GM18505 (cell line): ENCODE measurements at regions not wholly inside any gene's neighbourhood (a gene's known extent, or its start where the extent isn't known, plus 50 kb on each side); places are given as distances from the start of the nearest gene placed in this dataset.
"Not testable (repeated sequence)": the region's sequence is repeated elsewhere in the genome, so short reads cannot be mapped to it uniquely, and the experiment has no call there.

Experiments
- ATAC-seq: cut with Tn5 transposase; IDR thresholded peaks from one replicate; pipeline ENCODE4 v1.9.1; 2021; ENCODE audit not compliant: unreplicated experiment
- POLR2A ChIP-seq: IDR thresholded peaks from 4 replicates; pipeline ENCODE4 v1.6.1; 2011; ENCODE audit warnings: borderline replicate concordance; ENCODE audit not compliant: insufficient read depth, insufficient read length; ENCODE audit errors: extremely low read depth

- no peak for ATAC-seq
- TF ChIP-seq POLR2A, result no peak
Observed at GRCh38 chr14:37864861-37865718, 269.7 kb downstream of the TTC6 start.

- TF ChIP-seq POLR2A, result no peak
- no peak for ATAC-seq
Observed at GRCh38 chr14:37865719-37866549, 270.5 kb downstream of the TTC6 start.

- TF ChIP-seq POLR2A, result no peak
- no peak for ATAC-seq
Observed at GRCh38 chr14:37869633-37870032, 274.2 kb downstream of the TTC6 start.

- no peak for ATAC-seq
- TF ChIP-seq POLR2A, result no peak
Observed at GRCh38 chr14:37870170-37870569, 274.7 kb downstream of the TTC6 start.

- ATAC-seq, result no peak
- no peak for TF ChIP-seq POLR2A
Observed at GRCh38 chr14:37870632-37871346, 275.4 kb downstream of the TTC6 start.

GRCh38 chr14:37874065-37874428 lies 278.6 kb downstream of the TTC6 start:
- ATAC-seq, result not testable (repeated sequence)

GRCh38 chr14:37874429-37875109 lies 279.1 kb downstream of the TTC6 start:
- no peak for TF ChIP-seq POLR2A
- ATAC-seq, result peak; percentile 98

- ATAC-seq, result no peak
- no peak for TF ChIP-seq POLR2A
Observed at GRCh38 chr14:37888234-37888633, 292.8 kb downstream of the TTC6 start.

- ATAC-seq, result no peak
- TF ChIP-seq POLR2A, result no peak
Observed at GRCh38 chr14:37889087-37889486, 293.7 kb downstream of the TTC6 start.

- no peak for TF ChIP-seq POLR2A
- ATAC-seq, result no peak
Observed at GRCh38 chr14:37890095-37890494, 294.7 kb downstream of the TTC6 start.

- ATAC-seq, result not testable (repeated sequence)
Observed at GRCh38 chr14:37891500-37891899, 296.1 kb downstream of the TTC6 start.

- no peak for TF ChIP-seq POLR2A
Observed at GRCh38 chr14:37894463-37894862, 299.0 kb downstream of the TTC6 start.

GRCh38 chr14:37899365-37899764 lies 303.9 kb downstream of the TTC6 start:
- ATAC-seq, result no peak
- no peak for TF ChIP-seq POLR2A

More at GRCh38 chr14:37894463-37894862, 299.0 kb downstream of the TTC6 start:
- no peak for ATAC-seq
